ENCODE measurements at regions not wholly inside any gene's neighbourhood (a gene's known extent, or its start where the extent isn't known, plus 50 kb on each side); places are given as distances from the start of the nearest gene placed in this dataset.

GRCh38 chr3:161156936-161157335 is 51.8 kb upstream of the B3GALNT1 start:
- intact Hi-C loops (cut with micrococcal nuclease) = no loop called here
- POLR2A ChIA-PET = no interaction called here

More at GRCh38 chr3:161156936-161157335, 51.8 kb upstream of the B3GALNT1 start:
- Histone ChIP-seq H3K9me3 (replicated peaks; ENCODE audit: control insufficient read depth, insufficient read depth, low read length) (no peaks in the 10 kb centered on the region), H3K9me1 (replicated peaks; ENCODE audit: control insufficient read depth, extremely low read depth, insufficient read depth, low read length) (no peaks in the 10 kb centered on the region), H3K27ac (ENCODE audit: insufficient read depth, low read depth, low read length) (no peak overlapping the region), H3K36me3 (ENCODE audit: control insufficient read depth in 2 of 2, extremely low read depth in 1 of 2, insufficient read depth in 2 of 2, low read length in 2 of 2) (no peaks in the 10 kb centered on the region), H2AFZ (ENCODE audit: low read depth, low read length) (no peak overlapping the region), H3K9ac (replicated peaks; ENCODE audit: extremely low read depth, insufficient read depth, low read length) (no peak overlapping the region), H3K27me3 (ENCODE audit: control insufficient read depth in 2 of 2, insufficient read depth in 2 of 2, low read length in 2 of 2) (no peaks in the 10 kb centered on the region), H4K20me1 (replicated peaks; ENCODE audit: control insufficient read depth, extremely low read depth, insufficient read depth, low read length) (no peaks in the 10 kb centered on the region), H3K79me2 (ENCODE audit: control insufficient read depth, insufficient read depth, low read length) (no peaks in the 10 kb centered on the region), H3K4me2 (ENCODE audit: insufficient read depth, low read length) (no peak overlapping the region), H3K4me3 (replicated peaks in 1 of 3; ENCODE audit: insufficient read depth in 1 of 3, low read depth in 1 of 3, low read length in 3 of 3) (no peak overlapping the region), H3K4me1 (ENCODE audit: control insufficient read depth, extremely low read depth, insufficient read depth, low read length) (no peaks in the 10 kb centered on the region)
- no TSS peak for BruUV-seq (replicated peaks)
- TF ChIP-seq POLR2AphosphoS5 (IDR thresholded peaks at IDR 0.05; ENCODE audit: insufficient read depth, low read depth, low read length) = no peak
- no peak for TF ChIP-seq CTCF (IDR thresholded peaks at IDR 0.05; ENCODE audit: extremely low read depth in 1 of 2, insufficient read depth in 1 of 2, low read depth in 1 of 2, low read length in 2 of 2)
- no peak for TF ChIP-seq JUN (IDR thresholded peaks at IDR 0.05; ENCODE audit: borderline replicate concordance, insufficient read depth, insufficient read length, low read depth)
- no peak for TF ChIP-seq GATA2 (IDR thresholded peaks at IDR 0.05; ENCODE audit: insufficient read depth, insufficient read length, low read depth, low read length)
- TF ChIP-seq FOS (IDR thresholded peaks at IDR 0.05; ENCODE audit: borderline replicate concordance, insufficient read depth, low read length) = no peak
- no peak for TF ChIP-seq EZH2 (IDR thresholded peaks at IDR 0.05; ENCODE audit: borderline replicate concordance, low read depth, low read length, severe bottlenecking)
- TF ChIP-seq MAX (IDR thresholded peaks at IDR 0.05; ENCODE audit: insufficient read depth, insufficient read length) = no peak
- no peak for TF ChIP-seq MYC (IDR thresholded peaks at IDR 0.05; ENCODE audit: low read depth, low read length)
- TF ChIP-seq POLR2A (IDR thresholded peaks at IDR 0.05; ENCODE audit: low read depth, low read length) = no peak
- dilution Hi-C loops (cut with MboI; ENCODE audit: extremely low pct_ligation_motif_present, low sequenced_read_pairs) = no loop called here
- DNase-seq (ENCODE audit: low read depth, low spot score) (peak; percentile 33), FAIRE-seq (no peak)
- CTCF ChIA-PET = no interaction called here

All from endothelial cell of umbilical vein (primary cell).